Activated CD4-positive, alpha-beta memory T cell treated with anti-CD3 and anti-CD28 coated beads for 36 hours (primary cell): ENCODE measurements at regions not wholly inside any gene's neighbourhood (a gene's known extent, or its start where the extent isn't known, plus 50 kb on each side); places are given as distances from the start of the nearest gene placed in this dataset.
"Not testable (repeated sequence)": the region's sequence is repeated elsewhere in the genome, so short reads cannot be mapped to it uniquely, and the experiment has no call there.

Experiments
- CTCF ChIA-PET: fragments of 350-600 bp; sonication (Branson Sonifier 250); formaldehyde crosslinking; loops from one replicate; lab custom pipeline; 2021; ENCODE audit warnings: antibody characterized with exemption, inconsistent platforms; lab: Charles Lee
- POLR2A ChIA-PET: fragments of 350-600 bp; sonication (Branson Sonifier 250); formaldehyde crosslinking; loops from one replicate; lab custom pipeline; 2021; ENCODE audit warnings: antibody characterized with exemption; lab: Charles Lee
- DNase-seq: peaks from one replicate; pipeline ENCODE4 v3.0.0-alpha.2; 2020
- H3K27ac Mint-ChIP-seq: one replicate; pipeline ENCODE4 v1.8.0; 2021; ENCODE audit warnings: mixed read lengths
- H3K27me3 Mint-ChIP-seq: one replicate; pipeline ENCODE4 v1.8.0; 2021; ENCODE audit warnings: mixed read lengths
- H3K36me3 Mint-ChIP-seq: one replicate; pipeline ENCODE4 v1.8.0; 2021; ENCODE audit warnings: mixed read lengths
- H3K4me1 Mint-ChIP-seq: one replicate; pipeline ENCODE4 v1.8.0; 2021; ENCODE audit warnings: low read depth, mixed read lengths
- H3K4me3 Mint-ChIP-seq: one replicate; pipeline ENCODE4 v1.8.0; 2021; ENCODE audit warnings: mild to moderate bottlenecking, mixed read lengths
- H3K9me3 Mint-ChIP-seq: one replicate; pipeline ENCODE4 v1.8.0; 2021; ENCODE audit warnings: mixed read lengths
- intact Hi-C: fragments of 100-400 bp; cut with micrococcal nuclease; formaldehyde crosslinking; loops from one replicate; pipeline ENCODE4 v1.15.1; 2023

GRCh38 chr4:4021161-4021560, 205.6 kb downstream of the OTOP1 start:
- CTCF ChIA-PET, POLR2A ChIA-PET, DNase-seq, H3K9me3 Mint-ChIP-seq, H3K36me3 Mint-ChIP-seq, H3K4me1 Mint-ChIP-seq, H3K27ac Mint-ChIP-seq, H3K4me3 Mint-ChIP-seq, intact Hi-C loops: not testable (repeated sequence)
- H3K27me3 Mint-ChIP-seq = peaks cover 10% of the 10 kb centered on the region

- DNase-seq, H3K27ac Mint-ChIP-seq, H3K27me3 Mint-ChIP-seq, H3K36me3 Mint-ChIP-seq, CTCF ChIA-PET, H3K9me3 Mint-ChIP-seq, H3K4me3 Mint-ChIP-seq, intact Hi-C loops: not testable (repeated sequence)
- POLR2A ChIA-PET = interaction anchor here (0.7 kb wide), 1 partner anchor 547 kb away, joined by 3 read pairs; no protein-coding TSS in a partner anchor
- H3K4me1 Mint-ChIP-seq = peaks cover 11% of the 10 kb centered on the region
Measured at GRCh38 chr4:4026708-4027107, 200.0 kb downstream of the OTOP1 start.

- DNase-seq, H3K27ac Mint-ChIP-seq, POLR2A ChIA-PET, H3K4me3 Mint-ChIP-seq, intact Hi-C loops, H3K9me3 Mint-ChIP-seq, CTCF ChIA-PET, H3K36me3 Mint-ChIP-seq, H3K27me3 Mint-ChIP-seq: not testable (repeated sequence)
- H3K4me1 Mint-ChIP-seq = peaks cover 14% of the 10 kb centered on the region
Measured at GRCh38 chr4:4028752-4029151, 198.0 kb downstream of the OTOP1 start.

- H3K27ac Mint-ChIP-seq, CTCF ChIA-PET, H3K27me3 Mint-ChIP-seq, H3K36me3 Mint-ChIP-seq, POLR2A ChIA-PET, H3K4me1 Mint-ChIP-seq, H3K9me3 Mint-ChIP-seq, DNase-seq, H3K4me3 Mint-ChIP-seq, intact Hi-C loops: not testable (repeated sequence)
Measured at GRCh38 chr4:4030509-4030908, 196.2 kb downstream of the OTOP1 start.

GRCh38 chr4:4031446-4032135, 195.1 kb downstream of the OTOP1 start:
- H3K27ac Mint-ChIP-seq, POLR2A ChIA-PET, H3K27me3 Mint-ChIP-seq, DNase-seq, CTCF ChIA-PET, H3K4me1 Mint-ChIP-seq, H3K9me3 Mint-ChIP-seq, intact Hi-C loops, H3K36me3 Mint-ChIP-seq, H3K4me3 Mint-ChIP-seq: not testable (repeated sequence)

GRCh38 chr4:4032364-4032763, 194.4 kb downstream of the OTOP1 start:
- H3K27me3 Mint-ChIP-seq, H3K9me3 Mint-ChIP-seq, H3K27ac Mint-ChIP-seq, H3K4me3 Mint-ChIP-seq, H3K4me1 Mint-ChIP-seq, DNase-seq, intact Hi-C loops, CTCF ChIA-PET, H3K36me3 Mint-ChIP-seq, POLR2A ChIA-PET: not testable (repeated sequence)

GRCh38 chr4:4032801-4033605, 193.7 kb downstream of the OTOP1 start:
- H3K4me3 Mint-ChIP-seq, H3K4me1 Mint-ChIP-seq, H3K9me3 Mint-ChIP-seq, H3K27me3 Mint-ChIP-seq, CTCF ChIA-PET, POLR2A ChIA-PET, H3K27ac Mint-ChIP-seq, intact Hi-C loops, H3K36me3 Mint-ChIP-seq: not testable (repeated sequence)
- DNase-seq = peak; percentile 51

GRCh38 chr4:4037399-4038138, 189.2 kb downstream of the OTOP1 start:
- H3K36me3 Mint-ChIP-seq, H3K4me3 Mint-ChIP-seq, H3K27ac Mint-ChIP-seq, H3K4me1 Mint-ChIP-seq, POLR2A ChIA-PET, CTCF ChIA-PET, H3K27me3 Mint-ChIP-seq, intact Hi-C loops, DNase-seq, H3K9me3 Mint-ChIP-seq: not testable (repeated sequence)

- POLR2A ChIA-PET, H3K4me3 Mint-ChIP-seq, CTCF ChIA-PET, DNase-seq, H3K4me1 Mint-ChIP-seq, H3K27ac Mint-ChIP-seq, H3K36me3 Mint-ChIP-seq, H3K9me3 Mint-ChIP-seq, intact Hi-C loops: not testable (repeated sequence)
- H3K27me3 Mint-ChIP-seq = peaks cover 26% of the 10 kb centered on the region
Measured at GRCh38 chr4:4045823-4046222, 180.9 kb downstream of the OTOP1 start.

GRCh38 chr4:4046686-4047085, 180.0 kb downstream of the OTOP1 start:
- DNase-seq, intact Hi-C loops, H3K36me3 Mint-ChIP-seq, POLR2A ChIA-PET, CTCF ChIA-PET, H3K4me1 Mint-ChIP-seq, H3K27ac Mint-ChIP-seq, H3K9me3 Mint-ChIP-seq, H3K4me3 Mint-ChIP-seq: not testable (repeated sequence)
- H3K27me3 Mint-ChIP-seq = peaks cover 26% of the 10 kb centered on the region

- CTCF ChIA-PET, POLR2A ChIA-PET, H3K4me3 Mint-ChIP-seq, DNase-seq, H3K36me3 Mint-ChIP-seq, H3K4me1 Mint-ChIP-seq, intact Hi-C loops, H3K27ac Mint-ChIP-seq, H3K9me3 Mint-ChIP-seq: not testable (repeated sequence)
- H3K27me3 Mint-ChIP-seq = peaks cover 26% of the 10 kb centered on the region
Measured at GRCh38 chr4:4047202-4047601, 179.5 kb downstream of the OTOP1 start.

GRCh38 chr4:4048227-4048626, 178.5 kb downstream of the OTOP1 start:
- POLR2A ChIA-PET, DNase-seq, H3K4me1 Mint-ChIP-seq, H3K9me3 Mint-ChIP-seq, H3K4me3 Mint-ChIP-seq, intact Hi-C loops, H3K36me3 Mint-ChIP-seq, H3K27ac Mint-ChIP-seq, CTCF ChIA-PET: not testable (repeated sequence)
- H3K27me3 Mint-ChIP-seq = peaks cover 26% of the 10 kb centered on the region
